AG04450 (cell line): ENCODE measurements at regions not wholly inside any gene's neighbourhood (a gene's known extent, or its start where the extent isn't known, plus 50 kb on each side); places are given as distances from the start of the nearest gene placed in this dataset.

Experiments
- CTCF ChIA-PET: fragments of 300-600, 350-600 bp; formaldehyde crosslinking; extraction: SDS; loops from one replicate; lab custom pipeline; 2022; ENCODE audit warnings: antibody characterized with exemption, inconsistent platforms; lab: Charles Lee
- POLR2A ChIA-PET: fragments of 350-600 bp; formaldehyde crosslinking; extraction: SDS; loops from one replicate; lab custom pipeline; 2021; ENCODE audit warnings: antibody characterized with exemption, inconsistent platforms; lab: Yijun Ruan, JAX
- DNase-seq: peaks from one replicate; pipeline ENCODE4 v3.0.0-alpha.2; 2011; ENCODE audit warnings: low read depth, low spot score
- H3K27ac ChIP-seq: one replicate; pipeline ENCODE4 v1.5.1; 2012; ENCODE audit warnings: low read depth, low read length, control low read depth
- H3K27me3 ChIP-seq: one replicate; pipeline ENCODE4 v1.6.0; 2012; ENCODE audit warnings: low read length; ENCODE audit not compliant: control insufficient read depth, insufficient read depth
- H3K4me3 ChIP-seq: 2 replicates; pipeline ENCODE4 v1.5.1; 2011; ENCODE audit warnings: mild to moderate bottlenecking, low read depth, low read length, control low read depth
- H3K9me3 ChIP-seq: 2 replicates; pipeline ENCODE4 v1.5.1; 2012; ENCODE audit warnings: low read length; ENCODE audit not compliant: control insufficient read depth, insufficient read depth
- TF ChIP-seq, protein P1 (sequence below): IDR thresholded peaks from 2 replicates; pipeline ENCODE4 v1.5.1; 2011; ENCODE audit warnings: low read depth, low read length, control low read depth, inconsistent platforms

DNA sequence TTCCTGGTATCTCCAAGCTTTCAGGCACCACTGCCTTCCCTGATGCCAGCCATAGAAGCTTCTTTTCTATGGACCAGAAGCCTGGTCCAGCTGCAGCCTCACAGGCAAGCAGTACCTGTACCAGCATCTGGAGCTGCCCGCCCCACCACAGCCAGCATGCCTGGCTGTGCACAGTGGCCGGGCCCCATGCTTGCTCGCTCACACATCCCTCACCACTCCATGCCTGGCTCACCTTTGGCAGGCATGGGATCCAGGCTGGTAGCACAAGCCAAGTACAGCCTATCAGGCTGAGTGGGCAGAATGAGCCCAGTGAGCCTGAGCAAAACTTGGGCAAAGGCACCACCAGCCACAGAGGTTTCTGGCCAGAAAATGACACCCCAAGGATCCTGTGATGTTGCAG is 93.4 kb downstream of the TPRA1 start:
- H3K9me3 ChIP-seq, result no peaks in the 10 kb centered on the region
- no peak for DNase-seq
- H3K27ac ChIP-seq, result no peak overlapping the region
- ChIA-PET CTCF (no interaction called here), POLR2A (no interaction called here)
- TF ChIP-seq, protein P1, sequence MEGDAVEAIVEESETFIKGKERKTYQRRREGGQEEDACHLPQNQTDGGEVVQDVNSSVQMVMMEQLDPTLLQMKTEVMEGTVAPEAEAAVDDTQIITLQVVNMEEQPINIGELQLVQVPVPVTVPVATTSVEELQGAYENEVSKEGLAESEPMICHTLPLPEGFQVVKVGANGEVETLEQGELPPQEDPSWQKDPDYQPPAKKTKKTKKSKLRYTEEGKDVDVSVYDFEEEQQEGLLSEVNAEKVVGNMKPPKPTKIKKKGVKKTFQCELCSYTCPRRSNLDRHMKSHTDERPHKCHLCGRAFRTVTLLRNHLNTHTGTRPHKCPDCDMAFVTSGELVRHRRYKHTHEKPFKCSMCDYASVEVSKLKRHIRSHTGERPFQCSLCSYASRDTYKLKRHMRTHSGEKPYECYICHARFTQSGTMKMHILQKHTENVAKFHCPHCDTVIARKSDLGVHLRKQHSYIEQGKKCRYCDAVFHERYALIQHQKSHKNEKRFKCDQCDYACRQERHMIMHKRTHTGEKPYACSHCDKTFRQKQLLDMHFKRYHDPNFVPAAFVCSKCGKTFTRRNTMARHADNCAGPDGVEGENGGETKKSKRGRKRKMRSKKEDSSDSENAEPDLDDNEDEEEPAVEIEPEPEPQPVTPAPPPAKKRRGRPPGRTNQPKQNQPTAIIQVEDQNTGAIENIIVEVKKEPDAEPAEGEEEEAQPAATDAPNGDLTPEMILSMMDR, result no peak
- H3K27me3 ChIP-seq, result peaks cover 5% of the 10 kb centered on the region
- H3K4me3 ChIP-seq, result no peak overlapping the region

DNA sequence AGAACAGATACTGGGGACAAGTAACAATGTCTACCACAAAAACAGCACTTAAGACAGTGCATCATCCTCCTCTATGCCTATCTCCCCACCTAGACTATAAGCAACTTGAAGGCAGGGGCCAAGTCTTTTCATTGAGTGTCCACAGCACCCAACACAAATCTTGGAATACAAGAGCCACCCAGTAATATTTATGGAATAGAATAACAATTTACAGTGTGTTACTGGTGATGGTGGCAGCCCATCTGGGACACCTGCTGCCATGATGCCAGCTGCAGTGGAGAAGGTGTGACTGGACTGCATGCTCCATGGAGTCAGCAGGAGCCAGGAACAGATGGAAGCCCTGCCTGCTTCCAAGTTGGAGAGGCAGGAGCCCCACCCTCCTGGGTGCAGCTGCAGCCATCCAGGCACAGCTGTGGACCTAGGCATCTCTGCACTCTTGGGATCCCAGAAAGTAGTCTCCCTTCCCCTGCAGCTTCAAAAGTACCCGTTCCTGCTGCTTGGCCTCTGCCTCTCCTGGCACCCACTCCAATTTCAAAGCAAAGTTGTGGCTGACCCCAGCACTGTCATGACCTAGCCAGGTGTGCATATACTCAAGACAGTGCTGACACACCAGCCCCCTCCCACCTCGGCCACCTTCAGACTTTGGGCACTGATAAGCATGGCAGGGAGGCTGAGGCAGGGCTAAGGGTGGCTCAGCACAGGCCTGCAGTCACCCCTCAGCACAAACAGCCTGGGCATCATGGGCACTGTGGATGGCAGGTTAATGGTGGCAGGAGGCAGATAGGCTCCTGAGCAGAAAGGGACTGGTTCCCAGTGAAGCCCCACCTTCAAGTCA is 94.5 kb downstream of the TPRA1 start:
- TF ChIP-seq, protein P1, result no peak
- CTCF ChIA-PET, result no interaction called here
- POLR2A ChIA-PET, result no interaction called here
- Histone ChIP-seq H3K27ac (no peak overlapping the region), H3K4me3 (no peak overlapping the region), H3K9me3 (no peaks in the 10 kb centered on the region), H3K27me3 (peaks cover 3% of the 10 kb centered on the region)
- DNase-seq, result no peak

DNA sequence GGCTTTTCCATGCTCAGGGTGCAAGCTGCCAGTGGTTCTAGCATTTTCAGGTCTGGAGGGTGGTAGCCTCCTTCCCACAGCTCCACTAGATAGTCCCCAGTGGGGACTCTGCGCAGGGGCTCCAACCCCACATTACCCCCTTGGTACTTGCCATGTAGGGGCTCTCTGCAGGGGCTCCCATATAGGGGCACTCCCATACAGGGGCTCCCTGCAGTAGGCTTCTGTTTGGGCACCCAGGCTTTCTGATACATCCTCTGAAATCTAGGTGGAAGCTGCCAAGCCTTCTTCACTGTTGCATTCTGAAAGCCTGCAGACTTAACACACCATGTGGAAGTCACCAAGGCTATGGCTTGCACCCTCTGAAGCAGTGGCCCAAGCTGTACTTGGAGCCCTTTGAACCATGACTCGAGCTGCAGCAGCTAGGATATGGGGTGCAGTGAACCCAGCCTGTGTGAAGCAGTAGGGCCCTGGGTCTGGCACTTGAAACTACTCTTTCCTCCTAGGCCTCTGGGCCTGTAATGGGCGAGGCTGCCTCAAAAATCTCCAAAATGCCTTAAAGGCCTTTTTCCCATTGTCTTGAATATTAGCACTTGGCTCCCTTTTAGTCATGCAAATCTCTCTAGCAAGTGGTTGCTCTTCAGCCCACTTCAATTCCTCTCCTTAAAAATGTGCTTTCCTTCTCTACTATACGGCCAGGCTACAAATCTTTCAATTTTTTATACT is 96.4 kb downstream of the TPRA1 start:
- ChIA-PET CTCF (no interaction called here), POLR2A (no interaction called here)
- H3K4me3 ChIP-seq, result no peak overlapping the region
- peaks cover 2% of the 10 kb centered on the region for H3K27me3 ChIP-seq
- H3K27ac ChIP-seq, result no peak overlapping the region
- TF ChIP-seq, protein P1, result no peak
- DNase-seq, result no peak
- no peaks in the 10 kb centered on the region for H3K9me3 ChIP-seq

DNA sequence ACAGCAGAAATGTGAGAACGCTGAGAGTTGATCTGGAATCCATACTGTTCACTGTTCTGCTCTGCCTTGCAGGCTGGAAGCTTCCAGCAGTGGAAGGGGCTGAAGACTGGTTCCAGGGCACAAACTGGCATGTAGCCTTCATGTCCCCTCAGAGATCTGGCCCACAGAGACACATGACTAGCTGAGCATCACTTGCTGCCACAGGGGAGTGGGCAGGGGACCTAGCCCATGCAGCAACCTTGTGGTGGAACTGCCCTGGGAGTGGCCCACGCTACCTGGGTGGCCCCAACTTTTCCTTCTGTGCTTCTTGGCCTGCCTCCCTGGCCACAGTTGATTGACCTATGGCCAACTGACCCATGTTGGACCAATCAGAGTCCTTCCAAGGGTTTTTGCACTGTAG is 98.1 kb downstream of the TPRA1 start:
- Histone ChIP-seq H3K4me3 (no peak overlapping the region), H3K27ac (no peak overlapping the region), H3K27me3 (peaks cover 2% of the 10 kb centered on the region), H3K9me3 (no peaks in the 10 kb centered on the region)
- TF ChIP-seq, protein P1, result no peak
- ChIA-PET CTCF (no interaction called here), POLR2A (no interaction called here)
- DNase-seq, result no peak

DNA sequence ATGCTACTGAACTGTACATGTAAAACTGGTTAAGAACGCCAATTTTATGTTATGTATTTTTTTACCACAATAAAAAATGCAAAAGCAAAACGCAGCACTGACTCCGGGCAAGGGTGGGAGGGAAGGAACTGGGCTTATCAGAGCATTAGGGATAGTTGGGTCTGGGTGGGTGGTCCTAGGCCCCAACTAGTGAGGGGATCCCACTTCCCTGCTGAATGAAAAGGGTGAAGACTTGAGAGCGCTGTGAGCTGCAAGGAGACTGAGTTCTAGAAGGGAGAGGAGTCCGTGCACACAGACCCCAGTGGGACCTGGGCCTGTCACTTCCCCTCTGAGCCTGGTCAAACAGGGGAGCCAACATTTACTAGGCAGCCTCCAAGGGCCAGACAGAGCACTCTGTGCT is 98.6 kb downstream of the TPRA1 start:
- no peak overlapping the region for H3K27ac ChIP-seq
- no peak for DNase-seq
- no peak overlapping the region for H3K4me3 ChIP-seq
- TF ChIP-seq, protein P1, result no peak
- no peaks in the 10 kb centered on the region for H3K9me3 ChIP-seq
- H3K27me3 ChIP-seq, result peaks cover 2% of the 10 kb centered on the region
- CTCF ChIA-PET, result no interaction called here
- POLR2A ChIA-PET, result no interaction called here
